Upper lobe of left lung (tissue), 6 donors: ENCODE measurements at regions not wholly inside any gene's neighbourhood (a gene's known extent, or its start where the extent isn't known, plus 50 kb on each side); places are given as distances from the start of the nearest gene placed in this dataset.

Source experiments
- ATAC-seq, 2 donors: fragments of 200-7000 bp; cut with Tn5 transposase; one replicate each; pipeline ENCODE4 v1.9.1; 2022; ENCODE audit warnings: mild to moderate bottlenecking in 2 of 2, moderate library complexity in 2 of 2; ENCODE audit not compliant: low FRiP score in 2 of 2
- DNase-seq, 2 donors: peaks; one replicate each; pipeline ENCODE4 v3.0.0-alpha.2; 2019 to 2020
- H3K27ac ChIP-seq, 4 donors: fragments of 200-600 bp; sonication (generic); one replicate each; pipeline ENCODE4 v1.5.1; 2016 to 2019
- H3K27me3 ChIP-seq, 4 donors: fragments of 200-600 bp; sonication (generic); one replicate each; pipeline ENCODE4 v1.5.1; 2017 to 2019
- H3K36me3 ChIP-seq, 4 donors: fragments of 200-600 bp; sonication (generic); one replicate each; pipeline ENCODE4 v1.5.1; 2016 to 2019
- H3K4me1 ChIP-seq, 4 donors: fragments of 200-600 bp; sonication (generic); one replicate each; pipeline ENCODE4 v1.5.1; 2018 to 2019
- H3K4me3 ChIP-seq, 4 donors: fragments of 200-600 bp; sonication (generic); one replicate each; pipeline ENCODE4 v1.5.1; 2017 to 2019; ENCODE audit warnings: mild to moderate bottlenecking in 2 of 4, moderate library complexity in 1 of 4
- H3K9me3 ChIP-seq, 4 donors: fragments of 200-600 bp; sonication (generic); one replicate each; pipeline ENCODE4 v1.5.1; 2018 to 2019
- CTCF ChIP-seq, 6 experiments: fragments of 450-650 bp in 4 of 6; fragments of 200-600 bp in 2 of 6; sonication (generic) in 2 of 6; IDR thresholded peaks; one replicate each; pipeline ENCODE4 v1.5.1; 2016 to 2019; ENCODE audit warnings: antibody characterized with exemption in 6 of 6
- EP300 ChIP-seq, 4 donors: sonication (generic); formaldehyde crosslinking; IDR thresholded peaks; one replicate each; pipeline ENCODE4 v1.5.1; 2017; ENCODE audit warnings: antibody characterized with exemption in 4 of 4, control low read depth in 2 of 4
- POLR2A ChIP-seq, 4 donors: fragments of 450-650 bp; IDR thresholded peaks; one replicate each; pipeline ENCODE4 v1.5.1; 2016 to 2017; ENCODE audit warnings: antibody characterized with exemption in 4 of 4, mild to moderate bottlenecking in 2 of 4
- POLR2AphosphoS5 ChIP-seq, 2 donors: sonication (generic); formaldehyde crosslinking; IDR thresholded peaks; one replicate each; pipeline ENCODE4 v1.5.1; 2017; ENCODE audit warnings: antibody characterized with exemption in 2 of 2
- WGBS, 2 donors: methylation state at CpG; one replicate each; pipeline ENCODE4 v1.1.5; 2017 to 2018; 5-methylcytosine and 5-hydroxymethylcytosine counted together
- donor health status: DM: no; HTN: no; CAD: no; lungs with moderate emphysema.
- donor health status: DM: no; HTN: yes; CAD: no; lungs with severe emphysema.

DNA sequence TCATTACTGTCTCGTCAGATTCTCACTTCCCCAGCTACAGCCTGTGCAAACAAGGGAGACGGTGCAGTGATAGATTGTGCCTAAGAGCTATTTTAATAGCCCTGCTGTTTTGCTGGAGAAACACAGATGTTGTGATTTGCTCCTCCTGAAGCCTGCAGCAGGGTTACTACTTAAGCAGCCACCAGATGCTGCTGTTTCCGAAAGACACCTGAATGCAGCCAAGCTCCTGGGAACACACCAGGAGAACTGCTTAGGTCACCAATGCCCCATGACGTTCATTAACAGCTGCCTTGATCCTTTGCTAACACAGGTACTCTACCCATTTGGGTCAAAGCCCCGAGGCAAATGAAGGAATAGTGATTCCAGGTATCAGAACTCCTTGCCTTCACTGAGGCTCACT is 411.8 kb upstream of the DAB1 start:
- TF ChIP-seq POLR2A (IDR thresholded peaks at IDR 0.05) (no peak), POLR2AphosphoS5 (IDR thresholded peaks at IDR 0.05) (no peak), CTCF (IDR thresholded peaks at IDR 0.05) (no peak), EP300 (IDR thresholded peaks at IDR 0.05) (no peak)
- WGBS, 2 donors, result 34 to 52% methylated on average over 4 to 5 of the region's 5 CpGs
- Histone ChIP-seq H3K4me3 (no peak overlapping the region), H3K36me3 (no peaks in the 10 kb centered on the region), H3K27ac (no peak overlapping the region), H3K27me3 (no peaks in the 10 kb centered on the region), H3K4me1 (no peaks in the 10 kb centered on the region), H3K9me3 (peaks cover 0 to 1% (median 0%) of the 10 kb centered on the region in 4 donors)
- DNase-seq (no peak), ATAC-seq (no peak)

- WGBS, 2 donors, result 90 to 91% methylated on average over 2 of the region's 2 CpGs
- no peak for ATAC-seq
These were observed 409.4 kb upstream of the DAB1 start for GRCh38 chr1:57833296-57833695.

GRCh38 chr1:57832612-57833011 is 408.8 kb upstream of the DAB1 start:
- H3K27ac ChIP-seq, result no peak overlapping the region
- no peaks in the 10 kb centered on the region for H3K4me1 ChIP-seq
- DNase-seq (no peak), ATAC-seq (no peak)
- H3K36me3 ChIP-seq, result no peaks in the 10 kb centered on the region
- no peak for TF ChIP-seq POLR2A (IDR thresholded peaks at IDR 0.05)
- TF ChIP-seq POLR2AphosphoS5 (IDR thresholded peaks at IDR 0.05), result no peak
- no peak for TF ChIP-seq CTCF (IDR thresholded peaks at IDR 0.05)
- no peak for TF ChIP-seq EP300 (IDR thresholded peaks at IDR 0.05)
- H3K9me3 ChIP-seq, result no peaks in the 10 kb centered on the region
- no peaks in the 10 kb centered on the region for H3K27me3 ChIP-seq
- H3K4me3 ChIP-seq, result no peak overlapping the region

More at GRCh38 chr1:57833296-57833695, 409.4 kb upstream of the DAB1 start:
- Histone ChIP-seq H3K36me3 (no peaks in the 10 kb centered on the region), H3K4me1 (no peaks in the 10 kb centered on the region), H3K27ac (no peak overlapping the region), H3K27me3 (no peaks in the 10 kb centered on the region), H3K4me3 (no peak overlapping the region), H3K9me3 (no peaks in the 10 kb centered on the region)
- TF ChIP-seq POLR2A (IDR thresholded peaks at IDR 0.05) (no peak), CTCF (IDR thresholded peaks at IDR 0.05) (no peak), EP300 (IDR thresholded peaks at IDR 0.05) (no peak), POLR2AphosphoS5 (IDR thresholded peaks at IDR 0.05) (no peak)
- DNase-seq, result no peak

- ATAC-seq, result no peak
- no peak overlapping the region for H3K27ac ChIP-seq
- 62 to 71% methylated on average over 1 of the region's 1 CpG for WGBS, 2 donors
These were observed 407.8 kb upstream of the DAB1 start for GRCh38 chr1:57831624-57832023.

More at GRCh38 chr1:57831624-57832023, 407.8 kb upstream of the DAB1 start:
- DNase-seq, result no peak
- H3K4me1 ChIP-seq, result no peaks in the 10 kb centered on the region
- no peaks in the 10 kb centered on the region for H3K9me3 ChIP-seq
- no peaks in the 10 kb centered on the region for H3K27me3 ChIP-seq
- no peaks in the 10 kb centered on the region for H3K36me3 ChIP-seq
- no peak for TF ChIP-seq CTCF (IDR thresholded peaks at IDR 0.05)
- no peak for TF ChIP-seq POLR2AphosphoS5 (IDR thresholded peaks at IDR 0.05)
- no peak overlapping the region for H3K4me3 ChIP-seq
